ENCODE measurements at regions not wholly inside any gene's neighbourhood (a gene's known extent, or its start where the extent isn't known, plus 50 kb on each side); places are given as distances from the start of the nearest gene placed in this dataset.

GRCh38 chrX:39769748-39770147 lies 328.0 kb downstream of the BCOR start:
- H3K4me3 ChIP-seq, result no peak overlapping the region
- no peak overlapping the region for H3K27ac ChIP-seq
- H3K36me3 ChIP-seq, result no peaks in the 10 kb centered on the region
- peaks cover 6 to 22% (median 16%) of the 10 kb centered on the region in 6 donors for H3K4me1 ChIP-seq
- intact Hi-C loops (cut with DNase I; ENCODE audit: low total_unique reads), result no loop called here
- no peaks in the 10 kb centered on the region for H3K9me3 ChIP-seq
- WGBS, 5 donors, result 77 to 92% (median 84%) methylated on average over 4 to 7 of the region's 7 CpGs
- H3K27me3 ChIP-seq (replicated peaks in 1 of 7), result no peaks in the 10 kb centered on the region
- TF ChIP-seq CTCF (IDR thresholded peaks at IDR 0.05 in 8 of 11, conservative IDR thresholded peaks at IDR 0.05 in 3 of 11) (no peak), POLR2AphosphoS5 (IDR thresholded peaks at IDR 0.05) (no peak), POLR2A (IDR thresholded peaks at IDR 0.05) (no peak)
- no peak for DNase-seq

- peak; percentile 6 for DNase-seq
- no peaks in the 10 kb centered on the region for H3K36me3 ChIP-seq
- peak overlapping the region in 4 of 8 donors; percentile 68 to 76 (median 72) for H3K27ac ChIP-seq
- H3K4me1 ChIP-seq, result peaks cover 6 to 26% (median 16%) of the 10 kb centered on the region in 6 donors
- H3K27me3 ChIP-seq (replicated peaks in 1 of 7), result no peaks in the 10 kb centered on the region
- TF ChIP-seq POLR2A (IDR thresholded peaks at IDR 0.05), result no peak
- no peak for TF ChIP-seq POLR2AphosphoS5 (IDR thresholded peaks at IDR 0.05)
- no peak for TF ChIP-seq CTCF (IDR thresholded peaks at IDR 0.05 in 8 of 11, conservative IDR thresholded peaks at IDR 0.05 in 3 of 11)
- intact Hi-C loops (cut with DNase I; ENCODE audit: low total_unique reads), result no loop called here
- no peak overlapping the region for H3K4me3 ChIP-seq
- 78 to 98% (median 91%) methylated on average over 5 of the region's 5 CpGs for WGBS, 5 donors
- no peaks in the 10 kb centered on the region for H3K9me3 ChIP-seq
These were observed 326.7 kb downstream of the BCOR start for GRCh38 chrX:39771089-39771488.

GRCh38 chrX:39772057-39772832 lies 325.5 kb downstream of the BCOR start:
- H3K27me3 ChIP-seq (replicated peaks in 1 of 7), result no peaks in the 10 kb centered on the region
- peaks cover 6 to 26% (median 16%) of the 10 kb centered on the region in 6 donors for H3K4me1 ChIP-seq
- 12 to 21% (median 16%) methylated on average over 13 to 21 of the region's 21 CpGs for WGBS, 5 donors
- H3K27ac ChIP-seq, result peak overlapping the region; percentile 26 to 76 (median 61)
- peak; percentile 78 for DNase-seq
- TF ChIP-seq POLR2AphosphoS5 (IDR thresholded peaks at IDR 0.05) (peak in 2 of 3 donors; percentile 48 to 51), CTCF (IDR thresholded peaks at IDR 0.05 in 8 of 11, conservative IDR thresholded peaks at IDR 0.05 in 3 of 11) (no peak), POLR2A (IDR thresholded peaks at IDR 0.05) (no peak)
- no peaks in the 10 kb centered on the region for H3K36me3 ChIP-seq
- no peaks in the 10 kb centered on the region for H3K9me3 ChIP-seq
- intact Hi-C loops (cut with DNase I; ENCODE audit: low total_unique reads), result no loop called here
- H3K4me3 ChIP-seq, result no peak overlapping the region

- DNase-seq, result no peak
- no peak overlapping the region for H3K4me3 ChIP-seq
- 57 to 94% (median 86%) methylated on average over 3 of the region's 3 CpGs for WGBS, 5 donors
- peak overlapping the region in 4 of 8 donors; percentile 68 to 76 (median 72) for H3K27ac ChIP-seq
- no peaks in the 10 kb centered on the region for H3K9me3 ChIP-seq
- H3K36me3 ChIP-seq, result no peaks in the 10 kb centered on the region
- TF ChIP-seq POLR2AphosphoS5 (IDR thresholded peaks at IDR 0.05), result no peak
- intact Hi-C loops (cut with DNase I; ENCODE audit: low total_unique reads), result no loop called here
- H3K27me3 ChIP-seq (replicated peaks in 1 of 7), result no peaks in the 10 kb centered on the region
- peaks cover 6 to 32% (median 17%) of the 10 kb centered on the region in 6 donors for H3K4me1 ChIP-seq
These were observed 324.6 kb downstream of the BCOR start for GRCh38 chrX:39773150-39773549.

Measured in spleen (tissue), 11 donors.